Middle frontal gyrus (tissue), 1 donor: ENCODE measurements at regions not wholly inside any gene's neighbourhood (a gene's known extent, or its start where the extent isn't known, plus 50 kb on each side); places are given as distances from the start of the nearest gene placed in this dataset.

ENCODE experiments used
- DNase-seq: peaks from one replicate; pipeline ENCODE4 v3.0.0-alpha.2; 2015; ENCODE audit warnings: low spot score; ENCODE audit errors: extremely low spot score

- no peak for DNase-seq
Measured at GRCh38 chr4:181682367-181683047, 560.7 kb upstream of the TENM3 start.

GRCh38 chr4:181684310-181684709 is 558.9 kb upstream of the TENM3 start:
- no peak for DNase-seq

GRCh38 chr4:181685461-181685860 is 557.7 kb upstream of the TENM3 start:
- no peak for DNase-seq

GRCh38 chr4:181685911-181686310 is 557.3 kb upstream of the TENM3 start:
- no peak for DNase-seq

- no peak for DNase-seq
Measured at GRCh38 chr4:181687116-181687515, 556.1 kb upstream of the TENM3 start.

GRCh38 chr4:181688432-181688831 is 554.8 kb upstream of the TENM3 start:
- no peak for DNase-seq

GRCh38 chr4:181688872-181689271 is 554.3 kb upstream of the TENM3 start:
- no peak for DNase-seq

- no peak for DNase-seq
Measured at GRCh38 chr4:181690498-181690897, 552.7 kb upstream of the TENM3 start.

GRCh38 chr4:181692965-181693364 is 550.2 kb upstream of the TENM3 start:
- DNase-seq = no peak

- DNase-seq = no peak
Measured at GRCh38 chr4:181693517-181693916, 549.7 kb upstream of the TENM3 start.

GRCh38 chr4:181698221-181698620 is 545.0 kb upstream of the TENM3 start:
- DNase-seq = no peak

GRCh38 chr4:181701214-181701613 is 542.0 kb upstream of the TENM3 start:
- DNase-seq = no peak

- DNase-seq = no peak
Measured at GRCh38 chr4:181701894-181702293, 541.3 kb upstream of the TENM3 start.

GRCh38 chr4:181702864-181703495 is 540.2 kb upstream of the TENM3 start:
- no peak for DNase-seq

GRCh38 chr4:181710143-181710542 is 533.1 kb upstream of the TENM3 start:
- DNase-seq = no peak

GRCh38 chr4:181711387-181711786 is 531.8 kb upstream of the TENM3 start:
- no peak for DNase-seq

GRCh38 chr4:181728305-181728966 is 514.8 kb upstream of the TENM3 start:
- DNase-seq = no peak

GRCh38 chr4:181731900-181732299 is 511.3 kb upstream of the TENM3 start:
- no peak for DNase-seq

- DNase-seq = no peak
Measured at GRCh38 chr4:181737744-181738143, 505.5 kb upstream of the TENM3 start.

GRCh38 chr4:181739031-181739430 is 504.2 kb upstream of the TENM3 start:
- DNase-seq = no peak

GRCh38 chr4:181741513-181741912 is 501.7 kb upstream of the TENM3 start:
- no peak for DNase-seq

GRCh38 chr4:181745933-181746625 is 497.1 kb upstream of the TENM3 start:
- no peak for DNase-seq
